Body of pancreas (tissue), 4 donors: ENCODE measurements at regions not wholly inside any gene's neighbourhood (a gene's known extent, or its start where the extent isn't known, plus 50 kb on each side); places are given as distances from the start of the nearest gene placed in this dataset.

Experiments used
- ATAC-seq: fragments of 150-250 bp; one replicate; pipeline ENCODE4 v1.9.1; 2016
- DNase-seq, 4 donors: peaks; one replicate each; pipeline ENCODE4 v3.0.0-alpha.2; 2019
- H3K27ac ChIP-seq, 4 donors: fragments of 200-600 bp; sonication (generic); 1 replicate in 3 of 4; 2 replicates in 1 of 4; pipeline versions ENCODE4 v1.5.1 to v1.6.1; 2016 to 2019; ENCODE audit warnings: mild to moderate bottlenecking in 1 of 4, mixed read lengths in 1 of 4, moderate library complexity in 1 of 4
- H3K27me3 ChIP-seq, 2 donors: fragments of 200-600 bp; sonication (generic); one replicate each; pipeline ENCODE4 v1.6.0; 2016; ENCODE audit warnings: mild to moderate bottlenecking in 1 of 2
- H3K36me3 ChIP-seq, 2 donors: fragments of 200-600 bp; sonication (generic); replicated peaks in 1 of 2; 2 replicates each; pipeline ENCODE4 v1.5.1; 2016; ENCODE audit warnings: low read depth in 2 of 2; ENCODE audit not compliant: insufficient read depth in 1 of 2
- H3K4me1 ChIP-seq: fragments of 200-600 bp; sonication (generic); one replicate; pipeline ENCODE4 v1.6.0; 2016
- H3K4me3 ChIP-seq, 2 donors: fragments of 200-600 bp; sonication (generic); 1 replicate in 1 of 2; 2 replicates in 1 of 2; pipeline ENCODE4 v1.5.1; 2016 to 2019
- H3K9me3 ChIP-seq, 3 donors: fragments of 200-600 bp; sonication (generic); 1 replicate in 2 of 3; 2 replicates in 1 of 3; pipeline ENCODE4 v1.5.1; 2016
- POLR2A ChIP-seq, 3 donors: fragments of 450-650 bp; IDR thresholded peaks; one replicate each; pipeline ENCODE4 v1.6.1; 2016; ENCODE audit warnings: antibody characterized with exemption in 3 of 3, mild to moderate bottlenecking in 2 of 3
- WGBS, 2 donors: methylation state at CpG; one replicate each; pipeline ENCODE4 v1.1.5; 2017; 5-methylcytosine and 5-hydroxymethylcytosine counted together
- intact Hi-C: fragments of 100-400 bp; cut with DNase I; formaldehyde crosslinking; loops from one replicate; pipeline ENCODE4 v1.15.1; 2023
- TF ChIP-seq, protein P1 (sequence below), 7 experiments: fragments of 450-650 bp in 4 of 7; fragments of 200-600 bp in 3 of 7; sonication (generic) in 3 of 7; IDR thresholded peaks; one replicate each; pipeline ENCODE4 v1.5.1; 2016 to 2019; ENCODE audit warnings: antibody characterized with exemption in 7 of 7

DNA sequence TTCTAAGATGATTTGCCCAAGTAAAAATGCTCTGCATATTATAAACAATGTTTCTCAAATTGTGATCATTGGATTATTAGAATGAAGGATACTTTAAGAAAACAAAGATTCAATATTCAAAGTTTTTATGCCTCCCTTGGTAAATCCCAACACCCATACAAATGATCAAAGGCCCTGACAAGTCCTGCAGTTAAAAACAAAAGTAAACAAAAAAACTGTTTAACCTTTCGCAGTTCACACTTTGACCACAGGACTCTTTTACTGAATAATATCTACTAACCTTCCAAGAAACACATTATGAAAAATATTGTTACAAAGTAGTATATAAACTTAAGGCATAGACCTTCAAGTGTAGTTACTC, 365.9 kb upstream of the ZFHX3 start:
- Histone ChIP-seq H3K27me3 (no peaks in the 10 kb centered on the region), H3K4me1 (no peaks in the 10 kb centered on the region), H3K4me3 (no peak overlapping the region), H3K36me3 (no peaks in the 10 kb centered on the region), H3K27ac (no peak overlapping the region), H3K9me3 (no peaks in the 10 kb centered on the region)
- WGBS, 2 donors: 60 to 92% methylated on average over 1 of the region's 1 CpG
- no peak for DNase-seq
- intact Hi-C loops: no loop called here
- no peak for ATAC-seq
- TF ChIP-seq POLR2A (IDR thresholded peaks at IDR 0.05): no peak
- TF ChIP-seq, protein P1, sequence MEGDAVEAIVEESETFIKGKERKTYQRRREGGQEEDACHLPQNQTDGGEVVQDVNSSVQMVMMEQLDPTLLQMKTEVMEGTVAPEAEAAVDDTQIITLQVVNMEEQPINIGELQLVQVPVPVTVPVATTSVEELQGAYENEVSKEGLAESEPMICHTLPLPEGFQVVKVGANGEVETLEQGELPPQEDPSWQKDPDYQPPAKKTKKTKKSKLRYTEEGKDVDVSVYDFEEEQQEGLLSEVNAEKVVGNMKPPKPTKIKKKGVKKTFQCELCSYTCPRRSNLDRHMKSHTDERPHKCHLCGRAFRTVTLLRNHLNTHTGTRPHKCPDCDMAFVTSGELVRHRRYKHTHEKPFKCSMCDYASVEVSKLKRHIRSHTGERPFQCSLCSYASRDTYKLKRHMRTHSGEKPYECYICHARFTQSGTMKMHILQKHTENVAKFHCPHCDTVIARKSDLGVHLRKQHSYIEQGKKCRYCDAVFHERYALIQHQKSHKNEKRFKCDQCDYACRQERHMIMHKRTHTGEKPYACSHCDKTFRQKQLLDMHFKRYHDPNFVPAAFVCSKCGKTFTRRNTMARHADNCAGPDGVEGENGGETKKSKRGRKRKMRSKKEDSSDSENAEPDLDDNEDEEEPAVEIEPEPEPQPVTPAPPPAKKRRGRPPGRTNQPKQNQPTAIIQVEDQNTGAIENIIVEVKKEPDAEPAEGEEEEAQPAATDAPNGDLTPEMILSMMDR (IDR thresholded peaks at IDR 0.05): no peak

DNA sequence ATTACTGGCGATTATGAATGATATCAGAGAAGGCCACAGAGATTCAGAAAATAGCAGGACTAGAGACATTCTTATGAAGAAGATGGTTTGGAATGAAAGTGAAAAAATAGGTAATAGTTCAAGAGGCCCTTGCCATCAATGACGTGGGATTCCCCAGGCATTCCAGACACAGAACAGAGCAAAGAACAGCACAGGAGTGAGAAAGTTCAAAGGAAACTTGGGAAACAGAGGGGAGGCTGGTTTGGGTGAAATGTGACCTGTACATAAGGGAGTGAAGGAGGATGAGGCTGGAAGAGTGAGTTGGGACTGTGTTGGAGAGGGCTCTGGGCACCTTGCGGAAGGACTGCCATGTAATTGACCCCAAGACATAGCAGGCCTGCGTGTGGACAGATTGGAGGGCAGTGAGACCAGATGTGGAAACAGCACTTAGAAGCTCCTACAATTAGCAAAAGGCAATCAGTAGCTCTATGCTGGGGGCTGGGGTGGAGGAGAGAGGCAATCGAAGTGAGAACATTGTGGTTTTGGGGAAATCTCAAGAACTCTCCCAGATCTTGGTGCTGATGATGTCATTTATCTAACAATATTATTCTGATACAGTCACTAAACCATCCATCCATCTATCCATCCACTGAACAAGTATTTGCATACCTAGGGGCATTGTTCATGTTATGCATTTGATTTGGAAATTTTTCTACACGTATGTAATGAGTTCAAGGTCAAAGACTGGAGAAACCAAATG, 365.3 kb upstream of the ZFHX3 start:
- Histone ChIP-seq H3K4me1 (no peaks in the 10 kb centered on the region), H3K9me3 (no peaks in the 10 kb centered on the region), H3K36me3 (no peaks in the 10 kb centered on the region), H3K27me3 (no peaks in the 10 kb centered on the region), H3K4me3 (no peak overlapping the region), H3K27ac (no peak overlapping the region)
- 69 to 74% methylated on average over 6 of the region's 6 CpGs for WGBS, 2 donors
- TF ChIP-seq, protein P1 (IDR thresholded peaks at IDR 0.05): no peak
- no peak for TF ChIP-seq POLR2A (IDR thresholded peaks at IDR 0.05)
- intact Hi-C loops: no loop called here
- ATAC-seq: no peak
- no peak for DNase-seq

DNA sequence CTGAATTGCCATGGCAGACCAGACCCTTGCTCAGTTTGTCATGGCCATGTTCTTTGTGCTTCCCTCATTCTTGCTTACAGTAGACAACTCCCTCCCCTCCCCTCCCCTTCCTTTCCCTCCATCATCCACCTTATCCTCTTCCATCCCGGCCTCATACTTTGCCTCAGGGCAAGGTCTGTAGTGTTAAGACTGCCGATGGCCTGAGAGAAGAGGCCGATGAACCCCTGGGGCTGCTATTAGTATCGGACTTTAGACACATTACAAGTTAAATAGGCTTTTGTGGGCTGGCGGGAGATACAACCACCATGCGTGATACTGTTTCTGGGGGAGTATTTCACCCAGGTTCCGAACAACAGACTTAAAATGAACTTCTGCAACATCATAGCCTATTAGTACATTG, 364.5 kb upstream of the ZFHX3 start:
- ATAC-seq: no peak
- no peaks in the 10 kb centered on the region for H3K36me3 ChIP-seq
- no peaks in the 10 kb centered on the region for H3K4me1 ChIP-seq
- DNase-seq: no peak
- WGBS, 2 donors: 78 to 81% methylated on average over 7 of the region's 7 CpGs
- TF ChIP-seq POLR2A (IDR thresholded peaks at IDR 0.05): no peak
- TF ChIP-seq, protein P1 (IDR thresholded peaks at IDR 0.05): no peak
- intact Hi-C loops: no loop called here
- no peak overlapping the region for H3K4me3 ChIP-seq
- no peak overlapping the region for H3K27ac ChIP-seq
- no peaks in the 10 kb centered on the region for H3K27me3 ChIP-seq
- H3K9me3 ChIP-seq: no peaks in the 10 kb centered on the region

DNA sequence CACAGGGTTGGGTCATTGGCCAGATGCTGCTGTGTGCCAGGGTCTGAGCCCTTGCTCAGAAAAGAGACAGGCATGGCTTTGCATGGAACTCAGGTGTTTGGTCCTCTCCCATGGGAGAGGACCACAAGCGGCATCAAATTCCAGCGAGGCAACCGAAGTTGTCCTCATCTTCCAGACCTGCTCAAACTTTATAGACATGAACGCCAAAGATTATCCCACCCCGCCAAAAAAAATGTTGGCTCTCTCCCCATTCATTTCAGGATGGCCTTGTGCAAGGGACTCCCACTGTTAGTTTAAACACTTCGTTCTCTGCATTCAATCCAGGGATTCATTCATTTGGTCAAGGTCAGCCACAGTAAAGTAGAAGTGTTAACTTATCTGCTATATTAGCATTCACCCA, 360.8 kb upstream of the ZFHX3 start:
- Histone ChIP-seq H3K9me3 (no peaks in the 10 kb centered on the region), H3K27me3 (no peaks in the 10 kb centered on the region), H3K36me3 (no peaks in the 10 kb centered on the region), H3K4me3 (no peak overlapping the region), H3K4me1 (no peaks in the 10 kb centered on the region), H3K27ac (no peak overlapping the region)
- no peak for TF ChIP-seq POLR2A (IDR thresholded peaks at IDR 0.05)
- TF ChIP-seq, protein P1 (IDR thresholded peaks at IDR 0.05): no peak
- ATAC-seq (no peak), DNase-seq (no peak)
- intact Hi-C loops: no loop called here
- 75 to 81% methylated on average over 6 of the region's 6 CpGs for WGBS, 2 donors

DNA sequence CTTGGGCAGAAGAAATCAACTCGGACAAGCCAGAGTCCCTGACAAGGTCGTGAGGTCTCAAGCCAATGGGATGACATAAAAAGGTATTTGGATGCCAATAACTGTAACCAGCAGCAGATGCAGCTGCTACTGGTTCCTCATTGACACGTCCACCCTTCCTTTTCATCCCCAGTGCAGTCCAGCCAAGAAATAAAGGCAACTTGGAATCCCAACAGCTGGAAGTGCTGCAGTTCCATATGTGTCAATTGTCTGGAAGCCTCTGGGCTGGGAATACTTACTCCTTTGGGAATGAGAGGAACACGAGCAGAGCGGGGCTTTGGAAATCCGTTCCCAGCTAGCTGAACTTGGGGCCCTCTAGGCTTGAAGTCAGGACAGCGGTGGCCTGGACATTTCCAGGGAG, 360.4 kb upstream of the ZFHX3 start:
- intact Hi-C loops: no loop called here
- no peak for DNase-seq
- no peaks in the 10 kb centered on the region for H3K27me3 ChIP-seq
- H3K27ac ChIP-seq: no peak overlapping the region
- H3K36me3 ChIP-seq: no peaks in the 10 kb centered on the region
- no peak for ATAC-seq
- H3K4me1 ChIP-seq: no peaks in the 10 kb centered on the region
- H3K4me3 ChIP-seq: no peak overlapping the region
- no peaks in the 10 kb centered on the region for H3K9me3 ChIP-seq
- WGBS, 2 donors: 63 to 66% methylated on average over 7 of the region's 7 CpGs
- TF ChIP-seq POLR2A (IDR thresholded peaks at IDR 0.05): no peak
- TF ChIP-seq, protein P1 (IDR thresholded peaks at IDR 0.05): no peak
